ENCODE measurements at regions not wholly inside any gene's neighbourhood (a gene's known extent, or its start where the extent isn't known, plus 50 kb on each side); places are given as distances from the start of the nearest gene placed in this dataset.

GRCh38 chr4:111648056-111648455 lies 497.2 kb upstream of the FAM241A start:
- no peak for TF ChIP-seq CTCF (IDR thresholded peaks at IDR 0.05)
- TF ChIP-seq ZFX (IDR thresholded peaks at IDR 0.05; ENCODE audit: borderline replicate concordance) = no peak
